ENCODE measurements at regions not wholly inside any gene's neighbourhood (a gene's known extent, or its start where the extent isn't known, plus 50 kb on each side); places are given as distances from the start of the nearest gene placed in this dataset.
A peak's percentile ranks its signal among the peaks of the same experiment; 100 is the strongest.

- no peaks in the 10 kb centered on the region for H3K27me3 ChIP-seq (replicated peaks; ENCODE audit: control insufficient read depth, insufficient read depth, low read length)
- H3K4me3 ChIP-seq (replicated peaks; ENCODE audit: low read depth, low read length): no peak overlapping the region
- DNase-seq (ENCODE audit: extremely low read depth, insufficient read length): no peak
- no peaks in the 10 kb centered on the region for H3K36me3 ChIP-seq (ENCODE audit: control insufficient read depth, insufficient read depth, low read length)
- TF ChIP-seq CTCF (IDR thresholded peaks at IDR 0.05; ENCODE audit: insufficient read depth, low read length, poor library complexity, severe bottlenecking): no peak
Observed at GRCh38 chr5:167020418-167020817, 1271.0 kb upstream of the WWC1 start.

GRCh38 chr5:167029488-167029887 lies 1262.0 kb upstream of the WWC1 start:
- no peak for TF ChIP-seq CTCF (IDR thresholded peaks at IDR 0.05; ENCODE audit: insufficient read depth, low read length, poor library complexity, severe bottlenecking)
- H3K36me3 ChIP-seq (ENCODE audit: control insufficient read depth, insufficient read depth, low read length): no peaks in the 10 kb centered on the region
- DNase-seq (ENCODE audit: extremely low read depth, insufficient read length): no peak
- H3K27me3 ChIP-seq (replicated peaks; ENCODE audit: control insufficient read depth, insufficient read depth, low read length): no peaks in the 10 kb centered on the region
- no peak overlapping the region for H3K4me3 ChIP-seq (replicated peaks; ENCODE audit: low read depth, low read length)

- Histone ChIP-seq H3K36me3 (ENCODE audit: control insufficient read depth, insufficient read depth, low read length) (no peaks in the 10 kb centered on the region), H3K4me3 (replicated peaks; ENCODE audit: low read depth, low read length) (no peak overlapping the region), H3K27me3 (replicated peaks; ENCODE audit: control insufficient read depth, insufficient read depth, low read length) (no peaks in the 10 kb centered on the region)
- no peak for DNase-seq (ENCODE audit: extremely low read depth, insufficient read length)
- no peak for TF ChIP-seq CTCF (IDR thresholded peaks at IDR 0.05; ENCODE audit: insufficient read depth, low read length, poor library complexity, severe bottlenecking)
Observed at GRCh38 chr5:167030500-167031120, 1260.8 kb upstream of the WWC1 start.

GRCh38 chr5:167036585-167036984 lies 1254.9 kb upstream of the WWC1 start:
- DNase-seq (ENCODE audit: extremely low read depth, insufficient read length): no peak
- no peaks in the 10 kb centered on the region for H3K27me3 ChIP-seq (replicated peaks; ENCODE audit: control insufficient read depth, insufficient read depth, low read length)
- H3K4me3 ChIP-seq (replicated peaks; ENCODE audit: low read depth, low read length): no peak overlapping the region
- no peak for TF ChIP-seq CTCF (IDR thresholded peaks at IDR 0.05; ENCODE audit: insufficient read depth, low read length, poor library complexity, severe bottlenecking)
- H3K36me3 ChIP-seq (ENCODE audit: control insufficient read depth, insufficient read depth, low read length): no peaks in the 10 kb centered on the region

- no peaks in the 10 kb centered on the region for H3K27me3 ChIP-seq (replicated peaks; ENCODE audit: control insufficient read depth, insufficient read depth, low read length)
- no peak overlapping the region for H3K4me3 ChIP-seq (replicated peaks; ENCODE audit: low read depth, low read length)
- no peaks in the 10 kb centered on the region for H3K36me3 ChIP-seq (ENCODE audit: control insufficient read depth, insufficient read depth, low read length)
- TF ChIP-seq CTCF (IDR thresholded peaks at IDR 0.05; ENCODE audit: insufficient read depth, low read length, poor library complexity, severe bottlenecking): peak; percentile 25
- DNase-seq (ENCODE audit: extremely low read depth, insufficient read length): no peak
Observed at GRCh38 chr5:167049043-167049663, 1242.3 kb upstream of the WWC1 start.
